Suppressor macrophage treated with lipopolysaccharide for 4 hours (primary cell): ENCODE measurements at regions not wholly inside any gene's neighbourhood (a gene's known extent, or its start where the extent isn't known, plus 50 kb on each side); places are given as distances from the start of the nearest gene placed in this dataset.
"Not testable (repeated sequence)": the region's sequence is repeated elsewhere in the genome, so short reads cannot be mapped to it uniquely, and the experiment has no call there.

ENCODE experiments used
- DNase-seq: peaks from one replicate; pipeline ENCODE4 v3.0.0-alpha.2; 2020

DNA sequence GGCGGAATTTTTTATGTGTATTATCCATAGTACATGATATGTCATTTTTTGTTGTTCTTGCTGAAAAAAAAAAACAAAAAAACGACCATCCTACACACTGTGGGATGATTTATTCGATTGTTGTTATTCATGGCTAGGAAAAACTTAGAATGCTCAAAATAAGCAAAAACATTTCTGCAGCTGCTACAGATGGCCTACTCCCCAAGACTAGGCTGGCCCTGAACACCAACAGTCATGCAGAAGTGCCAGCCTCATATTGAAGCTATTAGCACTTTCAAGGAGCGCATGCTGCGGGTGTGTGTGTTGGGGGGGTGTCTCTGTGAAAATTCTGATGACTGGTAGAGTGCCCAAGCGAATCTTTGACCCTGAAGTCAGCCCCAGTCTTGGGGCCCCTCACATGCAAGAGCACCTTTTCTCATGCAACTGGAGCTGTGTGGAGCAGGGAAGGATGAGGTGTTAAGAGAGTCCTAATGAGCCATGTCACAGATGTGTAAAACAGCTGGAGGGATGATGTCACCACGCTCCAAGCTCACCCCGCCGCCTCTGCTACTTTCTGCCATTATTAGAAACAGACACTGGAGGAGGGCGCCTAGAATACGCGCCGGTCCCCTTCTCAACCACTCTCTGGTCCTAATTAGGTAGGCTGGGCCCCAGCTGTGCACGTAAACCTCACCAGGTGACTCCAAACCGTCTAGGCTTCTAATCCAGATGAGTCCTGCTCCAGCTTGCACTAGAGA lies 61.0 kb upstream of the SMIM23 start:
- no peak for DNase-seq

DNA sequence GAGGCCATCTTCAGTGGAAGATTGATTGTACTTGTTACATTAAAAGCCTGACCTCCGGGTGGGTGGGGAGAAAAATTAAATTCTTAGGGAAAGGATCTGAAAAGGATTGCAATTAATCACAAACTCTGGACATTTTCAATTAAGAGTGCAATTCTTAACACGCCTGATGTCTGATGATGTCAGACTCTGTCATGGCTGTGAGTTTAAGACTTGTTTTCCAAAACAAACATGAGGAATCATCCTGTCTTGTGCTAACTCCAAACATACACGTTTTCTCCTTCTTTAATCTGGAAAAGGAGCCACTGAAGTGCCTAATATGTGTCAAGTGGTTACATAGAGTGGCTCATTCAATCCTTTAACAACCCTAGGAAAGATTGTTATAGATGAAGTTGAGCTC lies 60.4 kb upstream of the SMIM23 start:
- no peak for DNase-seq

DNA sequence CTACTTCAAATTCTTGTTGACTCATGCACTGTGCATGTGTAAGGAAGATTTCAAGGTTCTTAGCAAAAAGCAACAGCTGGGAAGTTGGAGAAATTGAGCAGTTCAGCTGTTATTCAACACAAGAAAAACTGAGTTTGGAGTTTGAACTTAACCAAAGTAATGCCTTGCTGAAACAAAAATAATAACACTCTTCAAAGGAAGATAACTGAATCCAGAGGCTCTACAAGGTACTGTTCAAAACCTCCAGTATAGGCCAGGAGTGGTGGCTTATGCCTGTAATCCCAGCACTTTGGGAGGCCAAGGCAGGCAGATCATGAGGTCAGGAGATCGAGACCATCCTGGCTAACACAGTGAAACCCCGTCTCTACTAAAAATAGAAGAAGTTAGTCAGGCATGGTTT lies 58.8 kb upstream of the SMIM23 start:
- DNase-seq = not testable (repeated sequence)

DNA sequence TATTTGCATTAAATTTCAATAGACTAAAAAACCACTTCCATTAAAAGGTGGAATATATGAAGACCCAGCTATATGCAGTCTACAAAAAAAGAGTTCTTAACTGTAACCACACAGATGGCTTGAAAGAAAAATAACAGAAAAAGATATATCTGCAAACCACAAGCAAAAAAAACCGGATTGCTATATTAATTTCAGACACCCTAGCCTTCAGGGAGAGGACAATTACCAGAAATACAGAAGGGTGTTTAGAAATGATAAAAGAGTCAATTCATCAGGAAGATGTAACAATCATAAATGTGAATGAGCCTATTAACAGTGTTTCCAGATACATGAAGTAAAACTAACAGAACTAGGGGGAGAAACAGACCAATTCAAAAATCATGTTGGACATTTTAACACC lies 56.9 kb upstream of the SMIM23 start:
- no peak for DNase-seq
